Keratinocyte (primary cell): ENCODE measurements at regions not wholly inside any gene's neighbourhood (a gene's known extent, or its start where the extent isn't known, plus 50 kb on each side); places are given as distances from the start of the nearest gene placed in this dataset.

Experiments used
- DNase-seq: peaks from one replicate; pipeline ENCODE4 v3.0.0-alpha.2; 2011; ENCODE audit warnings: low read depth, missing footprints, low spot score
- FAIRE-seq: peaks from 2 replicates; lab custom pipeline; 2011; peaks lifted over from hg19 to GRCh38; lab: Jason Lieb, UNC
- H2AFZ ChIP-seq: 2 replicates; pipeline ENCODE4 v1.6.0; 2012; ENCODE audit warnings: low read length, control low read depth, inconsistent platforms; ENCODE audit not compliant: control insufficient read depth
- H3K27ac ChIP-seq: 2 replicates; pipeline ENCODE4 v1.5.1; 2011; ENCODE audit warnings: low read length; ENCODE audit not compliant: control insufficient read depth, insufficient read depth
- H3K27me3 ChIP-seq: 3 replicates; pipeline ENCODE4 v1.6.0; 2011; ENCODE audit warnings: low read length; ENCODE audit not compliant: control insufficient read depth, insufficient read depth; ENCODE audit errors: extremely low read depth
- H3K36me3 ChIP-seq, 2 experiments: 2 replicates in 1 of 2; 3 replicates in 1 of 2; pipeline ENCODE4 v1.5.1; 2011; ENCODE audit warnings: low read length in 2 of 2, mild to moderate bottlenecking in 1 of 2; ENCODE audit not compliant: control insufficient read depth in 2 of 2, insufficient read depth in 2 of 2; ENCODE audit errors: extremely low read depth in 1 of 2
- H3K4me1 ChIP-seq: 3 replicates; pipeline ENCODE4 v1.5.1; 2011; ENCODE audit warnings: low read length; ENCODE audit not compliant: control insufficient read depth, insufficient read depth; ENCODE audit errors: extremely low read depth
- H3K4me2 ChIP-seq: 3 replicates; pipeline ENCODE4 v1.6.0; 2011; ENCODE audit warnings: low read depth, low read length; ENCODE audit not compliant: control insufficient read depth, insufficient read depth; ENCODE audit errors: extremely low read depth
- H3K4me3 ChIP-seq, 3 experiments: fragments of 200-600 bp in 1 of 3; sonication (generic) in 1 of 3; 2 replicates in 2 of 3; 3 replicates in 1 of 3; pipeline ENCODE4 v1.5.1; 2011 to 2016; ENCODE audit warnings: low read length in 3 of 3, mild to moderate bottlenecking in 3 of 3, control low read depth in 2 of 3, inconsistent platforms in 1 of 3, low read depth in 1 of 3, mixed read lengths in 1 of 3, mixed run types in 1 of 3, moderate library complexity in 1 of 3; ENCODE audit not compliant: control insufficient read depth in 2 of 3, insufficient read depth in 2 of 3; ENCODE audit errors: extremely low read depth in 1 of 3
- H3K79me2 ChIP-seq: 2 replicates; pipeline ENCODE4 v1.6.0; 2012; ENCODE audit warnings: low read length; ENCODE audit not compliant: control insufficient read depth, insufficient read depth
- H3K9ac ChIP-seq: 3 replicates; pipeline ENCODE4 v1.6.0; 2011; ENCODE audit warnings: low read length; ENCODE audit not compliant: control insufficient read depth, insufficient read depth; ENCODE audit errors: extremely low read depth
- H3K9me1 ChIP-seq: 3 replicates; pipeline ENCODE4 v1.6.0; 2011; ENCODE audit warnings: low read length; ENCODE audit not compliant: control insufficient read depth, insufficient read depth; ENCODE audit errors: extremely low read depth
- H3K9me3 ChIP-seq: 2 replicates; pipeline ENCODE4 v1.5.1; 2012; ENCODE audit warnings: low read depth, low read length; ENCODE audit not compliant: control insufficient read depth
- H4K20me1 ChIP-seq: 3 replicates; pipeline ENCODE4 v1.6.0; 2011; ENCODE audit warnings: low read length; ENCODE audit not compliant: control insufficient read depth, insufficient read depth; ENCODE audit errors: extremely low read depth
- EZH2 ChIP-seq: IDR thresholded peaks from one replicate; pipeline ENCODE4 v1.6.1; 2012; ENCODE audit warnings: inconsistent platforms, mild to moderate bottlenecking, low read length, moderate library complexity
- dilution Hi-C: fragments of 300-500 bp; cut with MboI; formaldehyde crosslinking; loops from one replicate; pipeline ENCODE4 v1.7.0; 2020; ENCODE audit warnings: low sequenced_read_pairs; ENCODE audit not compliant: extremely low pct_ligation_motif_present
- TF ChIP-seq, protein P1 (sequence below), 3 experiments: IDR thresholded peaks in 1 of 3; conservative IDR thresholded peaks in 1 of 3; optimal IDR thresholded peaks in 1 of 3; 2 replicates in 2 of 3; 3 replicates in 1 of 3; pipeline versions ENCODE3 to v1.5.1; 2011; ENCODE audit warnings: low read length in 3 of 3, mild to moderate bottlenecking in 3 of 3, moderate library complexity in 2 of 3, control low read depth in 1 of 3, inconsistent platforms in 1 of 3; ENCODE audit not compliant: insufficient read depth in 2 of 3; ENCODE audit errors: extremely low read depth in 1 of 3

DNA sequence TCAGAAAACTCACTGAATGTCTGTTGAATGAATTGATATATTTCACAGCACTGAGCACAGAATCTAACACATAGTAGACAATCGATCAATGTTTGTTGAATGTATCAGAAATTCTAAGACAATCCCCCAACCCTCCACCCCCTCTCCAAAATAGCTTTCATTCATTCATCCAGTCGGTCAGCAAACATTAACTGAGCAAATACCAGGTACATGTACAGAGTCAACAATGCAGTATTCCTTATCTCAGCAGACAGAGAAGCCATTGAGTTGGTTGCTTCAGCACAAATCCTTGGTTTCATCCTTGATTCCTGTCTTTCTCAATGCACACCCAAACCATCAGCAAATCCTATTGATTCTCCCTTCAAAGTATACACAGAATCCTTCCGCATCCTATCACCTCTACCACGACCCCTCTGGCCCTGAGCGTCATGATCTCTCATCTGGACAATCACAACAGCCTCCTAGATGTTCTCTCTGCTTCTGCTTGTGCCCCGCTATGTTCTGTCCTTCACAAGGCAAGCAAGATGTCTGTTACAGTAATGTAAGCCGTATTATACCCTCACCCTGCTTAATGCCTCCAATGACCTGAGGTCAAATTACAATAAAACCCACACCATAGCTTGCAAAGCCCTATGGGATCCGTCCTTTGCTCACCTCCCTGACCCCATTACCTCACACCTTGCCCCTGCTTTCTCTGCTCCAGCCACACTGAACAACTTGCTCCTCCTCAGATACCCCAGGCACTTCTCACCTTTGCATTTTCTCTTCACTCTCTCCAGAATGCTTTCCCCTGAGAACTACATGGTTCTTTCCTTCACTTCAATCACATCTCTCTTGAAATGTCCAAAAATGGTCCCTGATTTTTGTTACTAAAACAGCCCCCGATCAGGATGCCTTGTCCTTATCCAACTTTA, 738.1 kb upstream of the TBX3 start:
- no peak for DNase-seq
- FAIRE-seq, result no peak
- dilution Hi-C loops, result no loop called here
- TF ChIP-seq, protein P1, sequence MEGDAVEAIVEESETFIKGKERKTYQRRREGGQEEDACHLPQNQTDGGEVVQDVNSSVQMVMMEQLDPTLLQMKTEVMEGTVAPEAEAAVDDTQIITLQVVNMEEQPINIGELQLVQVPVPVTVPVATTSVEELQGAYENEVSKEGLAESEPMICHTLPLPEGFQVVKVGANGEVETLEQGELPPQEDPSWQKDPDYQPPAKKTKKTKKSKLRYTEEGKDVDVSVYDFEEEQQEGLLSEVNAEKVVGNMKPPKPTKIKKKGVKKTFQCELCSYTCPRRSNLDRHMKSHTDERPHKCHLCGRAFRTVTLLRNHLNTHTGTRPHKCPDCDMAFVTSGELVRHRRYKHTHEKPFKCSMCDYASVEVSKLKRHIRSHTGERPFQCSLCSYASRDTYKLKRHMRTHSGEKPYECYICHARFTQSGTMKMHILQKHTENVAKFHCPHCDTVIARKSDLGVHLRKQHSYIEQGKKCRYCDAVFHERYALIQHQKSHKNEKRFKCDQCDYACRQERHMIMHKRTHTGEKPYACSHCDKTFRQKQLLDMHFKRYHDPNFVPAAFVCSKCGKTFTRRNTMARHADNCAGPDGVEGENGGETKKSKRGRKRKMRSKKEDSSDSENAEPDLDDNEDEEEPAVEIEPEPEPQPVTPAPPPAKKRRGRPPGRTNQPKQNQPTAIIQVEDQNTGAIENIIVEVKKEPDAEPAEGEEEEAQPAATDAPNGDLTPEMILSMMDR (optimal IDR thresholded peaks at IDR 0.05 in 1 of 3, IDR thresholded peaks at IDR 0.05 in 1 of 3, conservative IDR thresholded peaks at IDR 0.05 in 1 of 3; ENCODE audit: extremely low read depth in 1 of 3, insufficient read depth in 2 of 3, low read length in 3 of 3), result no peak
- no peak overlapping the region for H3K27ac ChIP-seq
- H3K9ac ChIP-seq, result no peak overlapping the region
- H2AFZ ChIP-seq, result no peak overlapping the region
- H3K9me1 ChIP-seq, result no peaks in the 10 kb centered on the region
- H3K4me3 ChIP-seq, result no peak overlapping the region
- H3K36me3 ChIP-seq, result no peaks in the 10 kb centered on the region
- H3K4me2 ChIP-seq, result no peak overlapping the region
- no peaks in the 10 kb centered on the region for H3K9me3 ChIP-seq
- no peaks in the 10 kb centered on the region for H3K79me2 ChIP-seq
- no peaks in the 10 kb centered on the region for H3K4me1 ChIP-seq
- H3K27me3 ChIP-seq, result no peaks in the 10 kb centered on the region
- H4K20me1 ChIP-seq, result no peaks in the 10 kb centered on the region

DNA sequence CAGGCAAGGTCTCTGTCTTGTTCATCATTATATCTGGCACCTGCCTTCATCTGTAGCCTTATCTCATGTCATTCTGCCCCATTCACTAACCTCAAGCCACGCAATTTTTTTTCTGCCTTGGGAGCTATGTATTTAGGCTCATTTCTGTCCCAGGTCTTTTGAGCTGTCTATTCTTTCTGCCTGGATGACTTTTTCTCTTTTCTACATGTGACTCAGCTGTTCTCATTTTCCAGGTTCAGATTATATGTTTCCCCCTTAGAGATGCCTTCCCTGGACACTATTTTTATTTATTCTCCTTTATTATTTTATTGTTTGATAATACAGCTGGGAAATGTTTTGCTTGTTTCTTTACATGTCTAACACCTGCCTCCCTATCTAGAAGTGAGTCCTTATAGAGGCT, 737.4 kb upstream of the TBX3 start:
- FAIRE-seq, result no peak
- H3K9me3 ChIP-seq, result no peaks in the 10 kb centered on the region
- H3K9me1 ChIP-seq, result no peaks in the 10 kb centered on the region
- H3K79me2 ChIP-seq, result no peaks in the 10 kb centered on the region
- no peak for DNase-seq
- no peak overlapping the region for H3K27ac ChIP-seq
- H2AFZ ChIP-seq, result no peak overlapping the region
- no peaks in the 10 kb centered on the region for H3K4me1 ChIP-seq
- TF ChIP-seq EZH2, result no peak
- TF ChIP-seq, protein P1 (optimal IDR thresholded peaks at IDR 0.05 in 1 of 3, IDR thresholded peaks at IDR 0.05 in 1 of 3, conservative IDR thresholded peaks at IDR 0.05 in 1 of 3; ENCODE audit: extremely low read depth in 1 of 3, insufficient read depth in 2 of 3, low read length in 3 of 3), result no peak
- H3K27me3 ChIP-seq, result no peaks in the 10 kb centered on the region
- no peaks in the 10 kb centered on the region for H4K20me1 ChIP-seq
- no peak overlapping the region for H3K9ac ChIP-seq
- no peaks in the 10 kb centered on the region for H3K36me3 ChIP-seq
- no peak overlapping the region for H3K4me3 ChIP-seq
- H3K4me2 ChIP-seq, result no peak overlapping the region
- dilution Hi-C loops, result no loop called here
